Amniotic epithelial cell (primary cell): ENCODE measurements at regions not wholly inside any gene's neighbourhood (a gene's known extent, or its start where the extent isn't known, plus 50 kb on each side); places are given as distances from the start of the nearest gene placed in this dataset.

Source experiments
- DNase-seq: peaks from one replicate; pipeline ENCODE4 v3.0.0-alpha.2; 2010; ENCODE audit warnings: low read depth

DNA sequence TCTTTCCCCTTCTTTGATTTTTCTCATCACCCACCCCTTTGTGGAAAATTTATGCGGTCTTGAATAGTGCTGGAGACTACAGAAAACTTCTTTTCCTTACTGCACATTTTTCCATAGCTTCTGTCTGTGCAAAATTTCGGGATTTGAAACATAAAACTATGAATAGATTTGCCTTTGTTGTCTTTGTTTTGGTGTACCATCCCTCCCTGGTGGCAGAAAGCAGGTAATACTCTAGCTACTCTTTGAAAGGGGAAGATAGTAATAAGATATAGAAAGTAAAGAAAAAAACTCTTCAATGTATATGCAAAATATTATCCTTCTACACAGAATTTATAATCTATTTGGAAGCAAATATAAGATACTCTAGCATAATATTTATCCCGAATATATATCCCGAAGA, 79.1 kb upstream of the LMO3 start:
- DNase-seq = peak; percentile 22

DNA sequence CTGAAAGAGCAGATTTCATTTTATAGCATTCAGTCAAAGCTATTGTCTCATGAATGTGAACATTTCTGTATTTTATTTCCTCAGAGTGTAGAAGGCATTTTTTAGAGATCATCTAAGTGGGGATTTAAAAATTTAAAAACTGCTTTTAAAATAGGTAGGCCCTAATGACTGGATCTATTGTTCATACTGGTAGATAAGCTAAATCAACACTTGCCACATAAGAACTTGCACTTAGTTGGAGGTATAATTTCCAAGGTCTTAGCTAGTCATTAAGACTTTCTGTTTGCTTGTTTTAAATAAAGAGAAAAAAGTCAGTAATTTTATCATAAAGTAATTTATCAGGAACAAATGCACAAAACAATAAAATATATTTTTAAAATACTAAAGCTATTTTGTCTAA, 75.2 kb upstream of the LMO3 start:
- DNase-seq = no peak

DNA sequence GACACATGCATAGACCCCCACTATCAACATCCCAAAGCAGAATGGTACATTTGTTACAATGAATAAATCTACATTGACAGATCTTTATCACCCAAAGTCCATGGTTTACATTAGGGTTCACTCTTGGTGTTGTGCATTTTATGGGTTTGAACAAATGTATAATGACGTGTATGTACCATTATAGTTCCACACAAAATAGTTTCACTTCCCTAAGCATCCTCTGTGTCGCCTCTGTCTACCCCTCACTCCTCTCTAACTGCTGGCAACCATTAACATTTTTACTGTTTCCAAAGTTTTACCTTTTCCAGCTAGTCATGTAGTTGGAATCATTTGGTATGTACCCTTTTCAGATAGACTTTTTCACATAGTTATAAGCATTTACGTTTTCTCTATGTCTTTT, 69.5 kb upstream of the LMO3 start:
- DNase-seq = no peak

DNA sequence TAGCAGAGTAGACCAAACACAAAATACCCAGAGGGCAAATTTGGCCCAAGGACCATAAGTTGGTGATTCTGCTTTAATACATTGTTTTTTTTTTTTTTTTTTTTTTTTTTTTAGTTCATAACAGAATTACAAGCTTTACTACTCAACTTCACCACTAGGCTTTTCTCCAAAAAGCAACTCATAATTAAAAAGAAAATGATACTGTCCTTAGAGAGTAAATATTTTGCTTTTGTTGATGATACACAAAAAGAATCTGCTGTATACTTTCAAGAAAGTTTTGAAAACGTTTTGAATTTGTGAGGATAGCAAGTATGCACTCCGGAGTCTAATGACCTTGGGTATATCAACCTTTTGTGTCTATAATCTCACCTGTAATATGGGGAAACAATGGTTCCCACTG, 68.9 kb upstream of the LMO3 start:
- DNase-seq = no peak

DNA sequence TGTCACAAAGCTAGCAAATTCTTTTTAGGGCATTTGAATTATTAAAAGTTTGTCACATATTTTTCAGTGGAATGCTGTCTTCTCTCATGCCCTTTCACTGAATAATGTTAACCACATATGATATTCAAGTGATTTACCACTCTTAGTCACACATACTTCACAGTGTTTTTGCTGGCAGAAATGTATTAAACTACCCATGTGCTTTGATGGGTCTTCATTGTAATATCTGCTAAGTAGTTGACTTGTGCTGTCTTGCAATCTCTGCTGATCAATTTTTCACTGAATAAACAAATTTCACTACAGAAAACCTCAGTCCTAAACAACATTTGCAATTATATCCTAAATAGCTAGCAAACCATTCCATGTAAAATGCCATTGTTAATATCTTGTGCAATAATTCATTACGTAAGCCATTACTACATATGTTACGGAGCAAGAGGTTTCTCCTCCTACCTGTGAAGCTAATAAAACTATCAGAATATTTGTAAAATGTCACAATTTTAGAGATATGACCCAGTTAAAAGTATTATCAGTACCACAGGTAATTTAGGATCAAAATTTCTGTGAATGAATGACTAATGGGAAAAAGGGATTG, 64.6 kb upstream of the LMO3 start:
- peak; percentile 70 for DNase-seq

DNA sequence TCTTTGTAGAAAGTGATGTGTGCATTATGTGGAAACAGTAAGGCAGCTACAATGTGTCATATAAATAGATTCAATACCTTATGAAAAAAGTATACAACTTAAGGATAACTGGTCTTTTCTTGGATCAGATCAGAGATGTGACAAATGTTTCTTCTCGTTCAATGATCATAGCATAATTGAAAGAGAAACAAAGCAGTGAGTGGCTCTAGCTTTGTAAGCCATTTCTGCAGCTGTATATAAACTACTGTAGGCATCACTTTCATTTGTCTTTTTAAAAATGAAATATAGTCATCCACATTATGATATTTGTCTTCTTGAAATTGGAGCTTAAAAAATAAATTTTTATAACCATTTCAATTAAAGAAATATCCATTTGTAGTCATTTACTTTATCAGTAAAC, 63.8 kb upstream of the LMO3 start:
- no peak for DNase-seq

DNA sequence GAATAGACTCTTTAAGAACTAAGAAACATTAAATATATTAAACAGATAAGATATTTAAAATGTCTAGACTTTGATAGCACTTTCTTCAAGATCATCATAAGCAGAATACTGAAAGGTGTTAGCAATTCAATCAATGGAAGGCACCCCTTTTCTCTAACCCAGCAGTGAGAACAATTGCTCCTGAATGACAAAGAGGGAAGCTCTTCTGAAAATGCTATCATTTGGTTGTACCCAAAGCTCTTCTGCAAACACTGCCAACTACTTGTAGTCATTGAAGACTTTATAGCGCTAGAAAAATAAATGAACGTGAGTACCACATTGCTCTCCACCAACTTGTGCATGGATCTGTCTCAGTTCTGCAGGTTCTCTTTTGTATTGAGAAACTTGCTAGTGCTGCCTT, 62.2 kb upstream of the LMO3 start:
- DNase-seq = no peak

DNA sequence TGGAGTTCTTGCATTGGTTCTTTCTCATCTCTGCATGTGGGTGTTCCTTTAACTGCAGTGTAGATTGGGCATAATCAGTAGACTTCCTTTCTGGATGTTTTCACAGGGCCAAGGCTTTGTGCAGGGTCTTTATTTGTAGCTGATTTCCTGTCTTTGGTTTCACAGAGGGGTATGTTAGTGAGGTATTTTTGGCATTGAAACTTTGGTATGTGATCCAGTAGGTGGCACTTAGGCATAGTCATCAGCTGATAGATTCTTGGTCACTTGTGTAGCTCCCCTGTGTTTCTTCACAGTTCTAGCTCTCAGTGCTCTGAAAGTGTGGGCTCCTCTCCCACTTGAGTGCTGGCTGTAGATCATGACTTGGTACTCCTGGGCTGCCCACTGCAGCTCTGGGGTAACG, 52.7 kb upstream of the LMO3 start:
- DNase-seq = no peak
